ENCODE measurements at regions not wholly inside any gene's neighbourhood (a gene's known extent, or its start where the extent isn't known, plus 50 kb on each side); places are given as distances from the start of the nearest gene placed in this dataset.
A peak's percentile ranks its signal among the peaks of the same experiment; 100 is the strongest.

DNA sequence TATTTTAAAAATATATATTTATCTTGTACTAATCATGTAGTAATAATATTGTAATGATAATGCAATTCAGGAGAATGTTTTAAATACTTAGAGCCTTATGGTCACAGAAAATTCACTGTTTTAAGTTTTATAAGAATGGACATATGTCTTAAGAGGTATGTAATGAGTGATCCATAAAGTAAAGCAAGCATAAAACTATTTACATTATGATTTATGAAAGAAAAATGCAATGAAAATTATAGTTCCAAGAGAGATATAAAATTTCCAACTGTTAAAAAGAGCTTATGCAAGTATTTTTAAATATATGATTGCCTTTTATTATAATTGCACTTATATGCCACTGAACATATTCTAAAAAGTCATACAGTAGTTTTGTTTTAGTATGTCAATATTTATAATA is 157.5 kb upstream of the TARS1 start:
- DNase-seq (ENCODE audit: low read depth in 2 of 2) = no peak

DNA sequence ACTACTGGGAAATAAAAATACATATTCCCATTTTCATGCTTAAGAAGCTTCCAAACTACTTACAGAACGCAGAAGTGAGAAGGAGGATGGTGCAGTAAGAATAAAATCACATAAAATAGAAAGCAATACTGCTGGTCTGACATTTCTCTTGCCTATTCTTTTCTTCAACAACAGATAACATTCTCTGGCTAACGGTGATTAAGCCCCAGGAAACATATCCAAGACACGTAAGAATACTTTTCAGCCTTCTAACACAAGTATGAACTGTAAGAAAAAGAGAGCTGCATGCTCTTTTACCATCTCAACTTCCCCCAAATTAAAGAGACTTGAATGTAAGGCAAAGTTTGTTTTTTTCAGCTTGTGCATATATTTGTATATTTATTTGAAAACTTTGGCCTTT is 156.1 kb upstream of the TARS1 start:
- no peak for DNase-seq (ENCODE audit: low read depth in 2 of 2)

DNA sequence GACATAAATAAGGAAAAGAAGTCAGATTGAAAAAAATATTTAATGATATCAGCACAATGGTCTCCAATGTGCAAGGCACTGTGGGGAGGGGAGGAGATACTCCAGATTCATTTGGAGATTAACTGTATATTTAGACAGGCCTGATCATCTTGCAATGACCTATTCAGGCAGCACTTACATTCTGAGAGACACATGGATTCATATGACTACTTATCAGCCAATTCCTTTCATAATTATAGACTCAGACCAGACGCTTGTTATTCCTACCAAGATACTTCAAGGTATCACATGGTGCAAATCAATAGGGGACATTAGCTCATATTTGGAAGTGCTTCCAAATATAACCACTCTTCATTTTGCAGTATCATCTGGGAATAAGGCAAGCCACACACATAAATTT is 153.5 kb upstream of the TARS1 start:
- no peak for DNase-seq (ENCODE audit: low read depth in 2 of 2)

DNA sequence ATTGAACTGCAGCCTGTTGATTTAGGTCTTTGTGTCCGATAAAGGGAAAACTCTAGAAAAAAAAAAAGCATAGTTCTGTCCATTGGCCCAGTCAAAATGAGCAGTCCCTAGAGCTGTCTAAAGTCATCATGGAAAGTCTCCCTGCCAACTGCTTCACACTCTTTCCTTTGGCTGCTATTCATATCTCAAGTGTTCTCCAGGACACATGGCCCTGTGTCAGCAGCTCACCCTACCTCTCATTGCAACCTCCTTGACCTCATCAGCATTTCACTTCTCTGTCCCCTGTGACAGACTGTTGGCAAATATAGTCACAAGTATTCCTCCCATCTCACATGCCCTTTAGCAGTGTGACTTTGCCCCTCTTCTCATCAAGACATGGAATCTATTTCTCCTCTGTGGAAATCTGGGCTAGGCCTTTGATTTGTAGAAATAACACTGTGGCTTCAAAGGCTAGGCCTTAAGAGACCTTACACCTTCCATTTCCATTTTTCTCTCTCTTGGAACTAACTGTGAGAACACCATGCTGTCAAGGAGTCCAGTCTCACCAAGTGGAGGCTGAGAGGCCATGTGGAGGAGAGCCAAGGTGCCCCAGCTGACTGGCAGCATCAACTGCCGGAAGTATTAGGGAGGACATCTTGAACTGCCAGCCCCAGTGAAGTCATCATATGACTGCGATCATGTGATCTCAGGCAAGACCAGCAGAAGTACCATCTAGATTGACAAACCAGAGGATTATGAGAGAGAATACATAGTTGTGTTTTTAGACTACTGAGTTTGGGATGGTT is 149.4 kb upstream of the TARS1 start:
- no peak for DNase-seq (ENCODE audit: low read depth in 2 of 2)

DNA sequence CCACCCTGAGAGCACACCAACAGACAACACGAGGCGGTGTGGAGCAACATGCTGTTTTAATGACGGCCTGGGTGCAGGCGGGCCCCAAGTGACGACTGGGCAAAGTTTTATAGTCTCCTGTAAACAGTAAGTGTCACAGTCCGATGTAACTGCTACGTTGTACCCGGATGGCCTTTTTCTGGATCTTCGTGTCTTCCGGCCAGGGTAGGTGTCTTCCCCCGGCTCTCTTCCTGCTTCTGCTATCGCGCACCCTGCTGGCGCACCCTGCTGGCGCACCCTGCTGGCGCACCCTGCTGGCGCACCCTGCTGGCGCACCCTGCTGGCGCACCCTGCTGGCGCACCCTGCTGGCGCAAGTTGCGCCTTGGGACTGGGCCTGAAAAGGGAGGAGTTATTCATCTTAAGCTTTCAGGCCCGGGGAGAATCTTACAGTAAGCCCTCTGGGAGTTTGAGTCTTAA is 143.0 kb upstream of the TARS1 start:
- no peak for DNase-seq (ENCODE audit: low read depth in 2 of 2)

DNA sequence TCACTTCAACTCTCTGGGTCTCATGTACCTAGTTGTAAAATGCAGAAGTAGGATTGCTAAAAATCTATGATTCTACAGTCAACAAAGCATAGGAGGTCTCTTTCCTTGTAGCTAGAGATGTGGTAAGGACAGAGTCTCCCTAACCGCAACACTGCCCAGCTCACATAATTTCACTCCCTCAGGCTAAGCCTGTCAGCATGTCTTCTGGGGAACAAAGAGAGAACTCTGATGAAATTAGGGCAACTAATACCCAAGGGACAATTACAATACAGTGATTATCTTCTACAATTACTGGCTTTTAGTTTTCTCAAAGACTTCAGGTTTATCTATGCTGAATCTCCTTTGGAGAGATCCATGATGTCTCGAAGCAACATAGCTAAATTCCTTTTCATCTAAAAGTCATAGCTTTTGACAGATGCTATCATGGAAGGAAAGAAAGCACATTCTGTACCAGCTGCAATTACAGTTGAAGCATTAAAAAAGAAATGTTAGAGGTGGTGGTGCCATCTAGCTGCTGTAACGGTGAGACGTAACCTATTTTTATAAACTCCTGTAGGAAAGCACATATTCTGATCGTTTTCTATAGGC is 141.1 kb upstream of the TARS1 start:
- DNase-seq (ENCODE audit: low read depth in 2 of 2) = peak; percentile 55 to 67

DNA sequence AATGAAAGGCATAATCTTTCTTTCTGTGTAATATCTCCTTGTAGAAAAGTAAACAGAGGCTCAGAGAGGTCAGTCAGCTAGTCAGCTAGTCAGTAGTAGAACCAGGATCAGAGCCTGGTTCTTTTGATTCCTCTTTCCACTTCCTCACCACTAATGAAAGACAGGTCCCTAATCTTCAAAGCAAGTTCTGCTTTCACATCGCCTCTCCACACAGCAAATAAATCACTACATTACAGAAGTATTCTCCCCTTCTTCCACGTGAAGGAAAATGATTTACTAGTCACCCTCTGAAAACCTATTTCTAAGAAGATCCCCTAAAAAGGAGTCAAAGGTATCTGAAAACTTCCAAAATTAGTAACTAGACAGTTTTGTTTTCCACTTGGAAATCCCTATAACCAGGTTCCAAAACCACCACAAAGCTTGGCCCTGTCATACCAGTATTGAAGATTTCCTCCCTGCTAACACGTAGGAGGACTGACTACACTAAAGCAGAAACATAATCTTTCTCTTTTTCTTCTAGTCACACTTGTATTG is 140.5 kb upstream of the TARS1 start:
- DNase-seq (ENCODE audit: low read depth in 2 of 2) = no peak

DNA sequence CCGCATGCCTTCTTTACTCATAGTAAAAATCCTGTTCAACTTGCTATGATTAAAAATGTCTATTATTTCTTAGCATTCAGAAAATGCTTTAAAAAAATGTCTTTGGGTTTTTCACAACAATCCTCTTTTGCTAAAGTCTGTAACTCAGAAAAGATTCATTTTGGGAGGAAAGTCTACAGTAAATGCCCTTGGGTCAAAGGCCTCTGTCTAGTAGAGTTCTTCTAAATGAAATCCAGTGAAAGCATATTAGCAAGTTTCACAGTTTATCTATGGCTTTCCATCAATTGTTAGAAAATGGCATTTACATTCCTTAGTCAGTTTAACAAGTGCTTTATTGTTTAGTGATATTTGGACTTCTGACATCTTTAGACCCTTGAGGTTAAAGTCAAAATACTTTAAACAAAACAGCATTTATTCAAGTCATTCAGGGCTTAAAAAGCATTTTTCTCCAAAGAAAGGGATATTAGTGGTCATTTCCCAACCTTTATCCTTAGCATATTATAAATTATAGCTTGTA is 137.1 kb upstream of the TARS1 start:
- DNase-seq (ENCODE audit: low read depth in 2 of 2) = no peak

DNA sequence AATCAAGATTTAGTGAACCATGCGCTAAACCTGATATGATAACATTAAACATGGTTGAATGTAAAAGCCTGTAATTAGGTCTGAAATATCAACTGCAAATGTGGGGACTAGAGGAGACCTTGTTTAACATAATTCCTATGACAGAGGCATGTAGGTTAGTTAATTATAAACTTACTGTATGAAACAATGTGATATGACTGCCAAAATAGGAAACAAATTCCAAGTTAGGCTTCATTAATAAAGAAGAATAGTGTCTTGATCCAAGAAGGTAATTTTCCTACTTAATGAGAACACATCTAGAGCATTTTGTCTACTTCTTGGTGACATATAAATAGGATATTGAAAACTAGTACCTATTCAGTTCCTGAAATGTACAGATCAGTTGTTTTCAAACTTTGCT is 136.2 kb upstream of the TARS1 start:
- no peak for DNase-seq (ENCODE audit: low read depth in 2 of 2)

DNA sequence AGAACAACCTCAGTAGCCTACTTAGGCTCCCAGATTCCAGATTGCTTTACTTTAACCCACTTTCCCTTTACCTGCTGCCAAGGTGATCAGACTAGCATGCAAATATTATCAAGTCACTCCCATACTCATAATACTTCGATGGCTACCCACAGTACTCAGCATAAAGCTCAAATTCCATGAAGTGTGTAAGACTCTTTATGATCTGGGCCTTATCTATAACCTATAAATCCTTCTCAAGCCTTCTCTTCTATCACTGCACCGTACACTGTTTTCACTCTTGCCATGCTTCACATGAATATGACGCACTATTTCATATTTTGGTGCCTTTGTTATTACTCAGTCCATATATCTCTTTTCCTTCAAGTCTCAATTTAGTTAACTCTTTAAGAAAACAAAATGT is 135.2 kb upstream of the TARS1 start:
- no peak for DNase-seq (ENCODE audit: low read depth in 2 of 2)

DNA sequence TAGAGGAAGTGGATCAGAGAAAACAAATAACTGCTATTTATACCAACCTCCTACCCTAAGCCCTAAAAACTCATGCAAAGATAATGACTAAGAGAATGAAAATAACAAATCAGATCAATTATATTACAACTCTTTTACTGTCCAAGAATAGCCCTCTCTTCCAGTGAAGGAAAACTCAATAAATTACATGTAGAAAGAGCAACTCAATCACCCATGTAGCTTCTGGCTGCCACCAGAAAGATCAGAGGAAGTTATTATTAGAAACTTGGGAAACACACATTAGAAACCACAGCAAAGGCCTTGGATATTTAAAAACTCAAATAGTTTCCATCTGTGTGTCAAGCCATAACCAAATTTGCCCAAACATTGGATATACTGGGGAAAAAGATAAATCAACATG is 134.0 kb upstream of the TARS1 start:
- DNase-seq (ENCODE audit: low read depth in 2 of 2) = no peak

DNA sequence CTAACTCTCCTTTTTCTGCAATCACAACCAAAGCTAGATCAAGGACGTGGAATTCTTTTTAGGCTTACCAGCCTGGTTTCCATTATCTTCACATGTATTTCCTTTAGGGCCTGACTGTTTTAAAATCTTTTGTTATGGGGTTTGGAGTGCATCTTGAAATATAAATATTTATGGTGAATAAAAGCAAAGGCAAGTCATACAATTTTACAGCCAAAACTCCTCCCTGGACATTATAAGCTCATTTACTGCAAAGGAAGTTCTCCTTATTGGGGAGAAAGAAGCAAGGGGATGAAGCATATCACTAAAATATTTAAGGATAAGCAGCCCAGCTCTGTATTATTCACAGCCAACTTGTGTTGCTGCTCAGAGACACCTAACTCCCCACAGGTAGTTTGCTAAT is 132.2 kb upstream of the TARS1 start:
- no peak for DNase-seq (ENCODE audit: low read depth in 2 of 2)

DNA sequence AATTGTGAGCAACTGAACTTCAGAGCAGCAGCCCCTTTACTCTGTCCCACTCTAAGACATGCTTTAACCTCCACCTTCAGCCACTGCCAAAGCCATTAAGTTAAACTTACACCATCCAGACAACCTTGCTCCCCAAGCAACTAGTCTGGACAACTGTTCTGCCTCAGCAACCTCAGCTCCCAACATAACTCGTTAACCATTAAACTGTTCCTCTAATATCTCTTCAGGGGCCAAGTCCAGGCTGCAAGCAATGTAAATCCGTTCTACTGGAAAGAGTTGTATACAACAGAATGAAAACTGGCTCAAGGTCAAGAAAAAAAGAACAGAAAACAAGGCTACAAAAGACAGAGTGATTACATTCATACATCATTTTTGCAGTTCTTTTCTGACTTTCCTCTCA is 131.7 kb upstream of the TARS1 start:
- DNase-seq (ENCODE audit: low read depth in 2 of 2) = no peak

DNA sequence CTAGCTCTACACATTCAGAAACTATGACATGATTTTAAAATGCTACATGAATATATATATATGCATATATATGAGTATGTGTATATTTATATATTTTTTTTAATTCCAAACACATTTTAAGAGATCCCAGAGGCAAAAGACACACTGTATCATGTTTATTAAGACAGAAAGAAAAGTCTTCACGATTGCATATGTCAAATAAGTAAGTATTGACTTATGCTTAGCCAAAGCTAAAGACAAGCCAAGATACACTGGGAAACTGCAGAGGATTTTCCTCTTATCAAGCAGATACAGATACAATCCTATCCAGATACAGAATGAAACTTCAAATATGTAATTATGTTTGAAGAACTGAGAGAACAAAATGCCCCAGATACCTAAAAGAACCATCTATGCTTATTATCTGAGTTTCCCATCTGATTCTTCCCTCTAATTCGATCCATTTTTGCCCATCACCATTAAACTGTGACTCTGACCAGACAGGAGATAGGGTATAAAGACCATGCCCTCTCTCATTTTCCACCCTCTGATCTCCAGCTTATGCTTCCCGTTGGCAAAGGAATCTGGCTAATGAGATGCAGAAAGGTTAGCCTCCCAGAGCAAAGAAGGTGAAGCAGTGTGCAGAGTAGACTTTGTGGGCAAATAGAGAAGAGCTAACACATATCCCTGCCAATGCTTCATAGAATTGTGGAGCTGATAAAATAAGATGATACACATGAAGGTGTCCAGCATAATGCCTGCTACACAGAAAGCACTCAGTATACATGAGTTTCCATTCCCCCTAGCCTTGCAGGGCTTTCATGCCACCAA is 131.0 kb upstream of the TARS1 start:
- DNase-seq (ENCODE audit: low read depth in 2 of 2) = no peak

DNA sequence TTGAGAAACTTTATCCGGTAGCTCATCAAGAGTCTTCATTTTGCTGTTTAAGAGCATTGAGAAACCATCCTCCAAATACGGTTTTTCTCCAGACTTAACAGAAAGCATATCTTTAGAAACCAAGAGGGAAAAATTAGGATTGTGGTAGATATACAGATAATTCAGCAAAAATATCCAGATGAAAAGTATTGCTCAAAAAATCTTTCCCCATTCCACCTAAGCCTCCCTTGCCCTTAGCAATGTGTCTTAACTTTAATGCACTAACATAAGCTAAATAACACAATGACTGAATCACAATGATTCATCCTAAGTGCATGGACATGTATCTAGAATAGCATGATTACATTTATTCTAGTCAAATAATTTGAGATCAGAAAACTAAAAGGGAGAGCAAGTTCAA is 130.3 kb upstream of the TARS1 start:
- no peak for DNase-seq (ENCODE audit: low read depth in 2 of 2)

DNA sequence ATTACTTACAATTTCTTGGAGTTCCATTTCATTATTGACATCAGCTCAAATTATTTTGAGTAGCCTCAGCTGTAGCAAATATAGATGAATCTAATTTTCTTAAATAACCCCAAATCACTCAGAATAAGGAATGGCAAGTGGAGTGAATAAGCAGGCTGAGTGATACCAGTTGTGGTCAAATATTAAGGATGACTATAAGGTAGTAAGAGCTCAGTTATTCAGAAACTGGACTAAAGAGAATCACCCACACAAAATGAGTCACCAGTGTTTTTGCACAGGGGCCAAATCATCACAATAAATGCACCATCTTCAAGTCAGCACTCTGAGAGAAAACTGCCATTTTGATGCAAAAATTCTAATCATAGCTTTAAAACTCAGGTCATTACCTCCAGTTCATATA is 128.9 kb upstream of the TARS1 start:
- peak in 1 of 2 donors; percentile 19 for DNase-seq (ENCODE audit: low read depth in 2 of 2)

DNA sequence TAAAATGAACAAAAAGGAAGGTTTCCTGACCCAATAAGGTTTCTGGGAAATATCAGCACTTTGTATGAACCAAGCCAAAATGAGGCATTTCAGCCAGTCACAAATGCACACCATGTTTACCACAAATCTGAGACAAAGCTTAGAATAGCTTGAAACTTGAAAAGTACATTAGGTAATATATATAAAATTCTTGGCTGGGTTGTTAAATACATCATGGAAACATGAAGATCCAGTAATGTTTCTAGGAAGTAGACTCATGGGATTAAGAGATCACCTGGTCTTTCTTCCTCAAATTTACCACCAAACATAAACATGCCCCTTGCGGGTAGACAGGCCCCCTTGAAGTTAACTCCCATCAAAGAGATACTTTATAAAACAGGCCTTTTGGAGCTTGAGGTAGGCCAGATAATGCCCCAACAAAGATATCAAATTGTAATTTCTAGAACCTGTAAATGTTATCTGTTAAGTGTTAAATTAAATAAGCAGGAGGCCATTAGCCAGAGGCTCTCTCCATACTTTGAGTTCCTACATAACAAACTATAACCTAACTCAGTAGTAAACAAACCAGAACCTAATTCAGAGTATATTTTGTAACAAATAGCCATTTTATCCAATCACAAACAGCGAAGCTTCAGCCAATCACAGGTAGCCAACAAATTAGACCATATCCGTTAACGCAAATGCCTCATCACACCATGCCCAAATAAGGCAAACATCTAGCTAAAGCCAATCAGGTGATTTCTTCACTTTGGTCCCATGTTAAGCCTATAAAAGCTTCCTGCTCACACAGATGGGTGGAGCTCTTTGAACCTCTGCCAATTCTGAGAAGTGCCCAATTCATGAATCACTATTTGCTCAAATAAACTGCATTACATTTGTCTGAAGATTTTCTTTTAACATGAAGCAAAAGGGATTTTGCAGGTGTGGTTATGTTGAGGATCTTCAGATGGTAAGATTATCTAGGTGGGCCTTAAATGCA is 127.9 kb upstream of the TARS1 start:
- peak; percentile 17 to 62 for DNase-seq (ENCODE audit: low read depth in 2 of 2)

DNA sequence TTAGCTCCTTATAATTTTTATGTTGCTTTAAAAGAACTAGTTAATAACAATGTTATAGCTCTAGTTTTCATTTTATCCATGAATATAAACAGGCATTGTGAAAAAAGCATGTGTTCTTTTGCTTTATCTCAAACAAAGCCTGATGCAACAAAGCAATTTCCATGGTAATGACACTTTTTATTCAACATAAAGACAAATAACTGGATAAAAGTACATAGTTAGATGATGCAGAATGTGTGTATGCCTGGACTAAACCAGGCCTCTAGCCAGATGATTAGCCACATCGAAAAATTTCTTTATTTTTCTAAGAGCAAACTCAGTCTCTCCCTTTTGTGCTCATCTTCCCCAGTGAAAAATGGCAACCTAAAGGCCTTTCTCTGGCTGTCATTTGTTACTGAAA is 125.6 kb upstream of the TARS1 start:
- DNase-seq (ENCODE audit: low read depth in 2 of 2) = no peak

DNA sequence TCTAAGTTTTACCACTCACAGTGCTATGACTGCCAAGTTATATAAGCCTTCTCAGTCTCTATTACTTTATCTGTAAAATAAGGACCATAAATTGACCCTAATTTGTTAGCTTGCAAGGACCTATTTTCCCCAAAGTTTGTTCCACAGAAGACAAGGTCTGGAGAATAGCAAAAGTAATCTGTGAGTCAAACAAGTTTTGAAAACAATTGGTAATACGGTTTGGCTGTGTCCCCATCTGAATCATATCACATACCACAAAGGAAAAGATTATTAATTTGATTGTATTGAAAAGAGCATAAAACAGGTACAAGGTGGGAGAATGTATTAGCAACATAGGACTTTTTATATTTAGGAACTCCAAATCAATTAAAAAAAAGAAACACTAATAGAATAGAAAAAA is 124.0 kb upstream of the TARS1 start:
- peak in 1 of 2 donors; percentile 18 for DNase-seq (ENCODE audit: low read depth in 2 of 2)

DNA sequence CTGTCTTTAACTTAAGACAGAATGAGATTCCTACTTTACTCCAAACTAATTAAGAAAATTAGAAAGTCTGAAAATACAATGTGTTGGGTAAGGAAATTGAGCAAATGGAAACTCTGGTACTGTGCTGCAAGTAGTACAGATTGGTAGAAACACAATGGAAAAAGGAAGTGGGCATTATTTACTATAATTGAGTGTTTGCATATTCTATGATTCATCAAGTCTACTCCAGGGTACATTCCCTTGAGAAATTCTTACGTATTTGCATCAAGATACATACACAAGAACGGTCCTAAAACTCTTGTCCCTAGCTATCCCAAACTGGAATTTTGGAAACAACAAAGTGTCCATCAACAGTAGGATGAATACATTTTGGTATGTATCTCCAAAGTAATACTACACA is 123.5 kb upstream of the TARS1 start:
- peak in 1 of 2 donors; percentile 65 for DNase-seq (ENCODE audit: low read depth in 2 of 2)

DNA sequence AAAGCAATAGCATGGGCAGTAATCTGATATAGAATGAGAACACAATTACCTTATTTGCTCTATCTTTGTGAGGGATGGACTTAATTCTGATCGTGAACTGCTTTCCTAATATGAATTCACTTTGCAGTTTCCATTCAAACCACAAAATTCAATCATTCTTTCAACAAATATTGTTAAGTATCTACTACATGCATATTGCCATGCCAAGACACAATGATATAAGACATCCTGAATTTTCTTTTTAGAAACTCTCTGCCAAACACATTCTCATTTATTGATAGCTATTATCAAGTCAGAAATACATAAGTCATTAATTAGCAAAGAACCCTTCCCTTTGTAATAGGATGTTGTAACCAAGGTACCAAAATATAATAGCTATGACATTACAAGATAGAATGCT is 121.6 kb upstream of the TARS1 start:
- DNase-seq (ENCODE audit: low read depth in 2 of 2) = no peak
